OCI-LY7 (cell line): ENCODE measurements at regions not wholly inside any gene's neighbourhood (a gene's known extent, or its start where the extent isn't known, plus 50 kb on each side); places are given as distances from the start of the nearest gene placed in this dataset.

ENCODE experiments used
- BruUV-seq: library from RNA; stranded (reverse); fragments of 400-500 nt; replicated peaks from 2 replicates; lab custom pipeline; 2021; lab: Mats Ljungman, UMichigan
- CTCF ChIA-PET: fragments of 300-600 bp; sonication (Branson Sonifier 250); formaldehyde crosslinking; loops from one replicate; lab custom pipeline; 2022; ENCODE audit warnings: antibody characterized with exemption; ENCODE audit not compliant: unreplicated experiment; lab: Charles Lee
- POLR2A ChIA-PET: fragments of 300-600 bp; sonication (Branson Sonifier 250); formaldehyde crosslinking; loops from one replicate; lab custom pipeline; 2022; ENCODE audit warnings: antibody characterized with exemption; lab: Charles Lee
- DNase-seq: peaks from one replicate; pipeline ENCODE4 v3.0.0-alpha.2; 2015; ENCODE audit warnings: low spot score
- H2AFZ ChIP-seq: fragments of 200-600 bp; sonication (generic), shearing (Covaris generic); 2 replicates; pipeline ENCODE4 v1.6.1; 2014; ENCODE audit warnings: mild to moderate bottlenecking, antibody characterized with exemption, low read length, moderate library complexity
- H3K27ac ChIP-seq: fragments of 200-600 bp; sonication (generic); 2 replicates; pipeline ENCODE4 v1.5.1; 2014; ENCODE audit warnings: mixed run types, low read depth, mild to moderate bottlenecking, moderate library complexity, low read length, inconsistent platforms; ENCODE audit not compliant: poor library complexity, severe bottlenecking
- H3K36me3 ChIP-seq: fragments of 200-600 bp; sonication (generic); 2 replicates; pipeline ENCODE4 v1.6.1; 2014; ENCODE audit warnings: mild to moderate bottlenecking, antibody characterized with exemption, low read length, moderate library complexity, mixed read lengths; ENCODE audit not compliant: insufficient read depth
- H3K4me1 ChIP-seq: fragments of 200-600 bp; sonication (generic); 2 replicates; pipeline ENCODE4 v1.5.1; 2014; ENCODE audit warnings: mild to moderate bottlenecking, low read length; ENCODE audit not compliant: insufficient read depth, poor library complexity, severe bottlenecking
- H3K4me2 ChIP-seq: fragments of 200-600 bp; sonication (generic); 2 replicates; pipeline ENCODE4 v1.6.1; 2014; ENCODE audit warnings: mild to moderate bottlenecking, low read length
- H3K4me3 ChIP-seq: fragments of 200-600 bp; sonication (generic); 2 replicates; pipeline ENCODE4 v1.5.1; 2014; ENCODE audit warnings: mild to moderate bottlenecking, low read depth, low read length; ENCODE audit not compliant: poor library complexity, severe bottlenecking
- H3K79me2 ChIP-seq: fragments of 200-600 bp; sonication (generic); 2 replicates; pipeline ENCODE4 v1.6.1; 2016; ENCODE audit warnings: low read depth, mild to moderate bottlenecking, low read length, moderate library complexity, mixed read lengths; ENCODE audit not compliant: insufficient read depth
- H3K9me2 ChIP-seq: fragments of 200-600 bp; sonication (generic); 2 replicates; pipeline ENCODE4 v1.6.1; 2016; ENCODE audit warnings: mild to moderate bottlenecking, low read length, mixed read lengths; ENCODE audit not compliant: insufficient read depth
- H3K9me3 ChIP-seq: fragments of 200-600 bp; sonication (generic); 2 replicates; pipeline ENCODE4 v1.6.1; 2014; ENCODE audit warnings: mild to moderate bottlenecking, mixed run types, low read length, mixed read lengths
- H4K20me1 ChIP-seq: fragments of 200-600 bp; sonication (generic); 2 replicates; pipeline ENCODE4 v1.6.1; 2014; ENCODE audit warnings: mild to moderate bottlenecking, antibody characterized with exemption, low read length, moderate library complexity, mixed read lengths; ENCODE audit not compliant: insufficient read depth
- CTCF ChIP-seq: fragments of 200-600 bp; sonication (generic); conservative IDR thresholded peaks from 2 replicates; pipeline ENCODE4 v1.5.1; 2014; ENCODE audit warnings: mild to moderate bottlenecking, antibody characterized with exemption, low read length, moderate library complexity, mixed read lengths
- EZH2phosphoT487 ChIP-seq: fragments of 200-600 bp; sonication (generic); IDR thresholded peaks from 2 replicates; pipeline ENCODE4 v1.6.1; 2018; ENCODE audit warnings: low read depth, borderline replicate concordance, mild to moderate bottlenecking, mixed run types, antibody characterized with exemption, low read length, moderate library complexity, mixed read lengths
- intact Hi-C: fragments of 100-400 bp; cut with micrococcal nuclease; formaldehyde crosslinking; loops from one replicate; pipeline ENCODE4 v1.10.0; 2022; ENCODE audit not compliant: unreplicated experiment

- Histone ChIP-seq H3K9me3 (no peaks in the 10 kb centered on the region), H3K79me2 (no peaks in the 10 kb centered on the region), H3K36me3 (no peaks in the 10 kb centered on the region), H4K20me1 (no peaks in the 10 kb centered on the region), H2AFZ (no peak overlapping the region), H3K9me2 (no peaks in the 10 kb centered on the region), H3K27ac (no peak overlapping the region), H3K4me3 (no peak overlapping the region), H3K4me2 (no peak overlapping the region), H3K4me1 (no peaks in the 10 kb centered on the region)
- ChIA-PET POLR2A (no interaction called here), CTCF (no interaction called here)
- no peak for DNase-seq
- TF ChIP-seq CTCF: no peak
- no peak for TF ChIP-seq EZH2phosphoT487
- intact Hi-C loops: no loop called here
- no TSS peak for BruUV-seq
Observed at GRCh38 chr1:114258633-114259032, 105.0 kb upstream of the SYT6 start.

- no peak for DNase-seq
- intact Hi-C loops: no loop called here
Observed at GRCh38 chr1:114258074-114258473, 104.4 kb upstream of the SYT6 start.

GRCh38 chr1:114257554-114257953 is 103.9 kb upstream of the SYT6 start:
- Histone ChIP-seq H3K36me3 (no peaks in the 10 kb centered on the region), H4K20me1 (no peaks in the 10 kb centered on the region), H3K9me3 (no peaks in the 10 kb centered on the region), H3K4me2 (no peak overlapping the region), H3K27ac (no peak overlapping the region), H3K9me2 (no peaks in the 10 kb centered on the region), H3K79me2 (no peaks in the 10 kb centered on the region), H3K4me1 (no peaks in the 10 kb centered on the region), H2AFZ (no peak overlapping the region), H3K4me3 (no peak overlapping the region)
- intact Hi-C loops: no loop called here
- ChIA-PET CTCF (no interaction called here), POLR2A (no interaction called here)
- TF ChIP-seq CTCF (no peak), EZH2phosphoT487 (no peak)
- no peak for DNase-seq
- BruUV-seq: no TSS peak

More at GRCh38 chr1:114258074-114258473, 104.4 kb upstream of the SYT6 start:
- H4K20me1 ChIP-seq: no peaks in the 10 kb centered on the region
- no peak overlapping the region for H2AFZ ChIP-seq
- no peaks in the 10 kb centered on the region for H3K79me2 ChIP-seq
- TF ChIP-seq CTCF: no peak
- no peak for TF ChIP-seq EZH2phosphoT487
- no peaks in the 10 kb centered on the region for H3K4me1 ChIP-seq
- H3K9me3 ChIP-seq: no peaks in the 10 kb centered on the region
- BruUV-seq: no TSS peak
- no peak overlapping the region for H3K4me3 ChIP-seq
- no peak overlapping the region for H3K27ac ChIP-seq
- no peak overlapping the region for H3K4me2 ChIP-seq
- no peaks in the 10 kb centered on the region for H3K36me3 ChIP-seq
- CTCF ChIA-PET: no interaction called here
- POLR2A ChIA-PET: no interaction called here
- no peaks in the 10 kb centered on the region for H3K9me2 ChIP-seq
